ENCODE measurements at regions not wholly inside any gene's neighbourhood (a gene's known extent, or its start where the extent isn't known, plus 50 kb on each side); places are given as distances from the start of the nearest gene placed in this dataset.

DNA sequence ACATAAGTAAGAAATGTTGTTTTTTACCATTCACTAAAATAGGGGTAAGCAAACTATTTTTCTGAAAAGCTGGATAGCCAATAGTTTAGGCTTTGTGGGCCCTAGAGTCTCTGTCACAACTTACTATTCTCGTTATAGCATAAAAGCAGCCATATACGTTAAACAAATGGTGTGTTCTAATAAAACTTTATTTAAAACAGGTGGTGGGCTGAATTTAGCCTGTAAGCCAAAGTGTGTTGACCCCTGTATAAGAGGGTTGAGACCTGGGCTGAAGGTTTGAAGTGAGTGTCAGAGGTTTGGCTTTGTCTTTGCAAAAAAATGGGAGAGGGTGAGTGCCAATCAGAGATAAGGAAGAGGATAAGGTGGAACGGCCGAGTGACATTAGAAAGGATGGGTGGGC, 197.2 kb downstream of the RNF144B start:
- Histone ChIP-seq H3K9me3 (ENCODE audit: control insufficient read depth, low read length) (no peaks in the 10 kb centered on the region), H3K36me3 (ENCODE audit: control insufficient read depth, insufficient read depth, low read length) (no peaks in the 10 kb centered on the region), H3K27ac (ENCODE audit: insufficient read depth, low read length, poor library complexity, severe bottlenecking) (no peak overlapping the region), H3K4me3 (ENCODE audit: insufficient read depth, low read depth, low read length, poor library complexity, severe bottlenecking) (no peak overlapping the region), H3K4me1 (ENCODE audit: control insufficient read depth, insufficient read depth, low read length, poor library complexity, severe bottlenecking) (no peaks in the 10 kb centered on the region), H3K27me3 (replicated peaks; ENCODE audit: control insufficient read depth, insufficient read depth, low read length, poor library complexity, severe bottlenecking) (no peaks in the 10 kb centered on the region)
- DNase-seq = no peak

- DNase-seq = no peak
- no peak overlapping the region for H3K4me3 ChIP-seq (ENCODE audit: insufficient read depth, low read depth, low read length, poor library complexity, severe bottlenecking)
- no peaks in the 10 kb centered on the region for H3K36me3 ChIP-seq (ENCODE audit: control insufficient read depth, insufficient read depth, low read length)
- H3K27ac ChIP-seq (ENCODE audit: insufficient read depth, low read length, poor library complexity, severe bottlenecking) = no peak overlapping the region
- no peaks in the 10 kb centered on the region for H3K27me3 ChIP-seq (replicated peaks; ENCODE audit: control insufficient read depth, insufficient read depth, low read length, poor library complexity, severe bottlenecking)
- no peaks in the 10 kb centered on the region for H3K9me3 ChIP-seq (ENCODE audit: control insufficient read depth, low read length)
- H3K4me1 ChIP-seq (ENCODE audit: control insufficient read depth, insufficient read depth, low read length, poor library complexity, severe bottlenecking) = no peaks in the 10 kb centered on the region
Observed at GRCh38 chr6:18585032-18585573, 198.0 kb downstream of the RNF144B start.

DNA sequence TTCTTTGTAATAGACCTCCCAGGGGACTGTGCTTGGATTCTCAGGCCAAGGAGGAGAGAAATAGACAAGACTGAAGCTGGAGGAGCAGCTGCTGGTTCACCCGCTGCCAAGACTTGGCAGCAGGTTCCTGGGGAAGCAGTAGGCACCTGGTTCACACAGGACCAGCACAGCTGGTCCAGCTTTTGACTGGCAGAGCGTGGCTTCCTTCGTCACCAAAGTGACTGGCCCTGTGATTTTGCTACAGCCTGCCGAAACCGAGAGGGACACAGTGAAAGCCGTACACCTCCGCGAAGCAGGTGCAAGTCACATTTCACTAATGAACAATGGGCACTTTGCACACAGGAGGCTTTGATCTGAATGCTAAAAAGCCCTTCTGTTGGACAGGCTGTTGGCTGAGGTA, 199.0 kb downstream of the RNF144B start:
- H3K27ac ChIP-seq (ENCODE audit: insufficient read depth, low read length, poor library complexity, severe bottlenecking) = no peak overlapping the region

DNA sequence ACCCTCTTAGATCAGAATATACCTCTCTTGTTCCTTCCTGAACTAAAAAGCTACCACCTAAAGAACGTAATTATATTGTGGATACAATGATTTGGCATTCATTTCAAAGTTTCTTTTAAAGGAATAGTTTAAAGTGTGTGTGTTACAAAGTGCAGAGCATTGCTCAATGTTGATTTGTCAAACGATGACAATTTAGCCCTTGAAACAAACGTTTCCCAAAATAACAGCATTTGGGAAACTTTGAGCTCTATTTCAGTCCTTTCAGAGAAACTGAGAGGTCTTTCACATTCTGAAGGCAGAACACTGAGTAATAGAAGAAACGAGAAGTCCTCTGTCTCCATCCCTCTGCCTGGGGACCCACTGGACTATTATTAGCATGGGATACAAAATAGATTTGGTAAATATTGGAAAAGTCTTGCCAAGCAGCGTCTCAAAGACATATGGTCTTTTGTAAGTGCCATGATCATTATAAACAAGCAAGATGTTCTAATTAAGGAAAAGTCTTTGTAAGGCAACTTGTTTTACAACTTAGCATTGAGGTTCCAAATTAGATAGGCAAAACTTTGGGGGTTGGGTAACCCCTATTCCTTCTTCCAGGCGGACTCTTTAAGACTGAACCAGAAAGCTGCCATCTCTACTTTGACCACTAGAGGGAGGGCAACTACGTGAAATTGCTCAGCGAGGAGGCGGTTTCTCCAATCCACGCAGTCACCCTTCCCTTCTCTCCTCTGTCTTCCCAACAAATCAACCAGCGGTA, 208.8 kb downstream of the RNF144B start:
- H3K27ac ChIP-seq (ENCODE audit: insufficient read depth, low read length, poor library complexity, severe bottlenecking) = no peak overlapping the region
- peak in 1 of 3 donors; percentile 14 for DNase-seq

More for the DNA sequence above, 199.0 kb downstream of the RNF144B start:
- Histone ChIP-seq H3K27me3 (replicated peaks; ENCODE audit: control insufficient read depth, insufficient read depth, low read length, poor library complexity, severe bottlenecking) (no peaks in the 10 kb centered on the region), H3K36me3 (ENCODE audit: control insufficient read depth, insufficient read depth, low read length) (no peaks in the 10 kb centered on the region), H3K4me1 (ENCODE audit: control insufficient read depth, insufficient read depth, low read length, poor library complexity, severe bottlenecking) (no peaks in the 10 kb centered on the region), H3K4me3 (ENCODE audit: insufficient read depth, low read depth, low read length, poor library complexity, severe bottlenecking) (no peak overlapping the region), H3K9me3 (ENCODE audit: control insufficient read depth, low read length) (no peaks in the 10 kb centered on the region)
- no peak for DNase-seq

DNA sequence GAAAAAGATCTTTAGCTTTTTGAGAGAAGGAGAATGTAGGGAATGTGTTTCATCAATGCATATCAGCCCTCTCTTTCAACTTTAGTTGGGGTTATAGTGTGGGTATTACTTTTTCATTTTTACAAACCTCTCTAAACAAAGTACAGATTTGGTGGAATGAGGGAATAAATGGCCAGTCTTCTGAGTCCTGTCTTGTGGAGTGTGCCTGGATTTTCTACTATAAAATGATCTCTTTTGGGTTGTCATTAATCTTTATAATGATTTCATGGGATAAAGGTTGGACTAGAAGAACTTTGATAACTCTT, 209.3 kb downstream of the RNF144B start:
- no peak for DNase-seq
- Histone ChIP-seq H3K4me1 (ENCODE audit: control insufficient read depth, insufficient read depth, low read length, poor library complexity, severe bottlenecking) (no peaks in the 10 kb centered on the region), H3K27ac (ENCODE audit: insufficient read depth, low read length, poor library complexity, severe bottlenecking) (no peak overlapping the region), H3K36me3 (ENCODE audit: control insufficient read depth, insufficient read depth, low read length) (no peaks in the 10 kb centered on the region), H3K27me3 (replicated peaks; ENCODE audit: control insufficient read depth, insufficient read depth, low read length, poor library complexity, severe bottlenecking) (no peaks in the 10 kb centered on the region), H3K4me3 (ENCODE audit: insufficient read depth, low read depth, low read length, poor library complexity, severe bottlenecking) (no peak overlapping the region), H3K9me3 (ENCODE audit: control insufficient read depth, low read length) (no peaks in the 10 kb centered on the region)

More for the DNA sequence above, 208.8 kb downstream of the RNF144B start:
- no peaks in the 10 kb centered on the region for H3K36me3 ChIP-seq (ENCODE audit: control insufficient read depth, insufficient read depth, low read length)
- H3K27me3 ChIP-seq (replicated peaks; ENCODE audit: control insufficient read depth, insufficient read depth, low read length, poor library complexity, severe bottlenecking) = no peaks in the 10 kb centered on the region
- H3K4me1 ChIP-seq (ENCODE audit: control insufficient read depth, insufficient read depth, low read length, poor library complexity, severe bottlenecking) = no peaks in the 10 kb centered on the region
- H3K9me3 ChIP-seq (ENCODE audit: control insufficient read depth, low read length) = no peaks in the 10 kb centered on the region
- H3K4me3 ChIP-seq (ENCODE audit: insufficient read depth, low read depth, low read length, poor library complexity, severe bottlenecking) = no peak overlapping the region

DNA sequence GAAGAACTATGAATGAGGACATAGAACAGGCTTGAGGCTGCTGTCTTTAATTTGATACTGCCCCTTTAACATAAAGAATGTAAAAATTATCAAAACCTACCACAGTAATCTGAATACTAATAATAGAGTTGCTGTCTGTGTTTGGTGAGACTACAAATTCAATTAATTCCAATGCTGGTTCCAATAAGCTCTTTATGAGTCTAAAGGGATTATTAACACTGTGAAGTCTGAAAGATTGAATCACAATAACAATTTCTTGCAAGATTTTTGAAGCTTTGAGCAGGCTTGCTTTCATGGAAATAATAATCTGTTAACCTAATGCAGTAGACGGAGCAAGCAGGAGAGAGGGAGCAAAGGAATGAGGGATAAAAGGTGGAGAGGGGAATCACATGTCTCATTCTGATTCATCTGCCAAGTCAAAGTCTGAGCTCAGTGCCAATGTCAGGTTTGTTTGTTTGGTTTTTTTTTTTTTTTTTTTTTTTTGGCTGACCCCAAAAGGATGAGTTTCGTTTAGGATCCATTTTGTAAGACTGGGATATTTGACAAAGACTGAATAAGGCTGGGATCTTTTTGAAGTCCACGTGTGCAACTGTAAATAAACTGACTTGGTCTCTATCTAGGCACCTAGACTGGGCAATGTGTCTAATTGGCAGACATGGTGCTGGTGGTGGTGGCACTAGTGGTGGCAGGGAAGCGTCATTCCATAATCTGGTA, 211.6 kb downstream of the RNF144B start:
- Histone ChIP-seq H3K9me3 (ENCODE audit: control insufficient read depth, low read length) (no peaks in the 10 kb centered on the region), H3K4me1 (ENCODE audit: control insufficient read depth, insufficient read depth, low read length, poor library complexity, severe bottlenecking) (no peaks in the 10 kb centered on the region), H3K4me3 (ENCODE audit: insufficient read depth, low read depth, low read length, poor library complexity, severe bottlenecking) (no peak overlapping the region), H3K36me3 (ENCODE audit: control insufficient read depth, insufficient read depth, low read length) (no peaks in the 10 kb centered on the region), H3K27me3 (replicated peaks; ENCODE audit: control insufficient read depth, insufficient read depth, low read length, poor library complexity, severe bottlenecking) (no peaks in the 10 kb centered on the region), H3K27ac (ENCODE audit: insufficient read depth, low read length, poor library complexity, severe bottlenecking) (no peak overlapping the region)
- no peak for DNase-seq

DNA sequence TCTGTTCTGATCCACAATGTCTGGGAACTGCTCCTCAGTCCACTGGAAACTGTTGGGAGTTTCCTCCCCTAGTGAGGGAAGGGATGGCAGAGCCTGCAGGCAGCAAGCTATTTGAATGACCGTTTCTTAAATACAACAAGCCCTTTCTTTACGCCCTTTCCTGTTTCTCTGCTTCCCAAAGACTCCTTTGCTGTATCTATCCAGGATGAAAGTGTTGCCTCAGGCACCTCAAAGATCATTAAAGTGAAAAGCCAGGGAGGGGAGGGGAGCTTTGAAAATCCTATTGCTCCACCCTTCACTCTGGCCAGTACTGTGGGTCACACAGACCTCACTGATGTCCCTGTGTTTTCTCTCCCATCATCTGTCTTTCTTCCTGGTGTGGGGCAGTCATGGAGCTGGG, 213.1 kb downstream of the RNF144B start:
- no peak overlapping the region for H3K27ac ChIP-seq (ENCODE audit: insufficient read depth, low read length, poor library complexity, severe bottlenecking)
- no peaks in the 10 kb centered on the region for H3K27me3 ChIP-seq (replicated peaks; ENCODE audit: control insufficient read depth, insufficient read depth, low read length, poor library complexity, severe bottlenecking)
- no peaks in the 10 kb centered on the region for H3K9me3 ChIP-seq (ENCODE audit: control insufficient read depth, low read length)
- no peaks in the 10 kb centered on the region for H3K4me1 ChIP-seq (ENCODE audit: control insufficient read depth, insufficient read depth, low read length, poor library complexity, severe bottlenecking)
- DNase-seq = no peak
- H3K36me3 ChIP-seq (ENCODE audit: control insufficient read depth, insufficient read depth, low read length) = no peaks in the 10 kb centered on the region
- no peak overlapping the region for H3K4me3 ChIP-seq (ENCODE audit: insufficient read depth, low read depth, low read length, poor library complexity, severe bottlenecking)

GRCh38 chr6:18601516-18602020, 214.4 kb downstream of the RNF144B start:
- Histone ChIP-seq H3K36me3 (ENCODE audit: control insufficient read depth, insufficient read depth, low read length) (no peaks in the 10 kb centered on the region), H3K27me3 (replicated peaks; ENCODE audit: control insufficient read depth, insufficient read depth, low read length, poor library complexity, severe bottlenecking) (no peaks in the 10 kb centered on the region), H3K27ac (ENCODE audit: insufficient read depth, low read length, poor library complexity, severe bottlenecking) (no peak overlapping the region), H3K4me3 (ENCODE audit: insufficient read depth, low read depth, low read length, poor library complexity, severe bottlenecking) (no peak overlapping the region), H3K4me1 (ENCODE audit: control insufficient read depth, insufficient read depth, low read length, poor library complexity, severe bottlenecking) (no peaks in the 10 kb centered on the region), H3K9me3 (ENCODE audit: control insufficient read depth, low read length) (no peaks in the 10 kb centered on the region)
- no peak for DNase-seq

DNA sequence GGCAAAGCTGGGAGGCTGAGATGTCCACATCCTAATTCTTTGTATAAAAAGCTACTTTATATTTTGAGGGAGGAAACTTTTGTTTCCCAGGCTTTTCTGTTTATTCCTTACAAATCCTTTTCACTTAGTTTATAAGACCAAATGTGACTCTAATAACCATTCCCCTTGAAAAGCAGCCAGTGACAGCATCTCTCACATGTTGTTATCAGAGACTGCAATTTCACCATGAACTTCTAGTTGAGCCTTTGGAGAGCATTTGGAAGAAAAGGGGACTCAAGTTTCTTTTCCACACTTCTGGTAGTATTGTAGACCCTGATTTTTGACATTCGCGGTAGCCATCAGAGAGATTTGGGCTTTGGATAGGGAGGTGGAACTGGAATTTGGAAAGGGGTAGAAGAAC, 215.8 kb downstream of the RNF144B start:
- no peaks in the 10 kb centered on the region for H3K36me3 ChIP-seq (ENCODE audit: control insufficient read depth, insufficient read depth, low read length)
- H3K4me1 ChIP-seq (ENCODE audit: control insufficient read depth, insufficient read depth, low read length, poor library complexity, severe bottlenecking) = no peaks in the 10 kb centered on the region
- no peak overlapping the region for H3K27ac ChIP-seq (ENCODE audit: insufficient read depth, low read length, poor library complexity, severe bottlenecking)
- no peak for DNase-seq
- H3K27me3 ChIP-seq (replicated peaks; ENCODE audit: control insufficient read depth, insufficient read depth, low read length, poor library complexity, severe bottlenecking) = no peaks in the 10 kb centered on the region
- no peak overlapping the region for H3K4me3 ChIP-seq (ENCODE audit: insufficient read depth, low read depth, low read length, poor library complexity, severe bottlenecking)
- H3K9me3 ChIP-seq (ENCODE audit: control insufficient read depth, low read length) = no peaks in the 10 kb centered on the region

DNA sequence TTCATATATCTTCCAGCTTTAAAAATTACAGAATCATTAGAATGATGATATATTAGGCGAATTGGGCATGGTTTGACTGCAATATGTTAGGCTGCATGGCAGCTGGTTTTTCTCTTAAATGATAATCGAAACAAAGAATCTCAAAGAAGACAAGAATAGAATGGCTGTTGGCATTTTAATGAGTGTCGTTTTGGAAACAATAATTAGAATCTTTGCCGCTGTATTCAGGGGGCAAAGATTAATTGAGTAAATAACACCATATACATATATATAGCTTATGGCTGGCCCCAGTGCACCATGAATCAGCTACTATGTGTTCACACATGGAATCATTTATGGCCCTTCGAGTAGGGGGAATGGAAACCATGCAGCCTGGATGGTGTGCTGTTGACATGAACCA, 216.2 kb downstream of the RNF144B start:
- Histone ChIP-seq H3K27ac (ENCODE audit: insufficient read depth, low read length, poor library complexity, severe bottlenecking) (no peak overlapping the region), H3K27me3 (replicated peaks; ENCODE audit: control insufficient read depth, insufficient read depth, low read length, poor library complexity, severe bottlenecking) (no peaks in the 10 kb centered on the region), H3K4me1 (ENCODE audit: control insufficient read depth, insufficient read depth, low read length, poor library complexity, severe bottlenecking) (no peaks in the 10 kb centered on the region), H3K9me3 (ENCODE audit: control insufficient read depth, low read length) (no peaks in the 10 kb centered on the region), H3K4me3 (ENCODE audit: insufficient read depth, low read depth, low read length, poor library complexity, severe bottlenecking) (no peak overlapping the region), H3K36me3 (ENCODE audit: control insufficient read depth, insufficient read depth, low read length) (no peaks in the 10 kb centered on the region)
- DNase-seq = no peak
